Ectodermal cell (in vitro differentiated cells): ENCODE measurements at regions not wholly inside any gene's neighbourhood (a gene's known extent, or its start where the extent isn't known, plus 50 kb on each side); places are given as distances from the start of the nearest gene placed in this dataset.

Experiments used
- H3K27ac ChIP-seq: 2 replicates; pipeline ENCODE4 v1.7.0; 2013; ENCODE audit warnings: mild to moderate bottlenecking, low read depth, low read length; ENCODE audit not compliant: insufficient read depth, poor library complexity, severe bottlenecking
- H3K27me3 ChIP-seq: 2 replicates; pipeline ENCODE4 v1.7.0; 2013; ENCODE audit warnings: mild to moderate bottlenecking, low read length; ENCODE audit not compliant: insufficient read depth, control insufficient read depth, poor library complexity, severe bottlenecking
- H3K36me3 ChIP-seq: one replicate; pipeline ENCODE4 v1.7.0; 2013; ENCODE audit warnings: low read length; ENCODE audit not compliant: control insufficient read depth, insufficient read depth
- H3K4me1 ChIP-seq: one replicate; pipeline ENCODE4 v1.7.0; 2013; ENCODE audit warnings: low read length; ENCODE audit not compliant: control insufficient read depth, insufficient read depth
- H3K4me3 ChIP-seq: 2 replicates; pipeline ENCODE4 v1.7.0; 2013; ENCODE audit warnings: low read depth, low read length, control low read depth; ENCODE audit not compliant: insufficient read depth
- H3K9me3 ChIP-seq: 2 replicates; pipeline ENCODE4 v1.7.0; 2013; ENCODE audit warnings: mild to moderate bottlenecking, low read length, moderate library complexity; ENCODE audit not compliant: control insufficient read depth
- WGBS, 2 experiments: methylation state at CpG; one replicate each; pipeline ENCODE4 v1.1.7; 2013; ENCODE audit warnings: missing lambda C conversion rate in 2 of 2; 5-methylcytosine and 5-hydroxymethylcytosine counted together

DNA sequence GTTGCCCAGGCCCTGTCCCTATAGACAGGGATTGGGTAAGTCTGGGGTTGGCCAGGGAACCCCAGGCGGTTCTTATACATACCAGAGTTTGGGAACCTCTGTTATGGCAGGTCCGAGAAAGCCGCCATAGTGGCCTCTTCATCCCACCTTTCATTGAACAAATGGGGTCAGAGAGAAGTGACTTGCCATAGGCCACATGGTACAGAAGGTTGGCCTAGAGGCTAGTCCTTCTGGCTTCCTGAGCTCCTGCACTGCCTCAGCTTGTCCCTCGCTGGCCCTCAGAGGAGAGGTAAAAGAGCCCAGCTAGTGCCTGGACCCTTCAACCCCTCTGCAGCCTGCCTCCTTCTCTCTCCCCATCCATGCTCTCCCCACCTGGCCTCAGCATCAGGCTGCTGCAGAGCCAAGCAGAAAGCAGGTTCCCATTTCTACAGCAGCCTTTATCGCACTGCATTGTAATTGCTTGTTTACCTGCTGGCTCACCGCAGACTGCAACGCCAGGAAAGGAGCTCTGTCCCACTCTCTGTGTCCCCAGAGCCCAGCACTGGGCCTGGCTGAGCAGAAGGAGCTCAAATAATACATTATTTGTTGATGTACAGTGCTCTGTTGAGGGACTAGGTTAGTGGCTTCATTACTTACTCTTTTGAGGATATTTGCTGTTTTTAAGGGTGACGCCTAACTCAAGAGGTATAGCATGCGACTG, 103.6 kb downstream of the TRIM29 start:
- WGBS, 2 experiments: 93 to 95% methylated on average over 9 of the region's 9 CpGs
- no peak overlapping the region for H3K27ac ChIP-seq
- no peaks in the 10 kb centered on the region for H3K27me3 ChIP-seq

DNA sequence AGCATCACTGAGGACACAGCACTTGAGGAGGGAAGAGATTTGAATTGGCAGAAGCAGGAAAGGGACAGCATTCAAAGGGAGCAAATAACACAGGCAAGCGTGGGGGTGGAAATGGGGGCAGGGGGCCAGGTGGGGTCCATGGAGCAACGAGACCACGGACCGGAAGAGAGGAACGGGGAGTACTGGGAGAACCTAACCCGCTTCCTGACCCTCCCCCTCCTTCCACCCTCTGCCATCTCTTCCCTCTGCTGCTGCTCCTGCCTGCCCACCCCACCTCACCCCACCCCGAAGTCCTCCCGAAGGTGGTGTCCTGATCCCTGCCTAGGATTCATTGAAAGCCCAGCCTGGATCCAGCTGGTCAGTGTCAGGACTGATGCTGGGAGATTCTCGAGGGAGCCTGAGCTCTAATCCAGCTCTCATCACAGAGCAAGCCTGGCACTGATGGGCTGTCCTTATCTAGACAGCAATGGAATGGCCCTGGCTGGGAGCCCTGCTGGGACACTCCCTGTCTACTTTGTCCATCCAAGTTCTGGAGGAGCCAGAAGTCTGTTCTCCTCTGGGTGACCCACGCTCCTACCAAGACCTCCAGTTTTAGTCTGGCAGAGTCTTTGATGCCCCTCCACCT, 105.0 kb downstream of the TRIM29 start:
- no peak overlapping the region for H3K27ac ChIP-seq
- no peaks in the 10 kb centered on the region for H3K36me3 ChIP-seq
- H3K27me3 ChIP-seq: no peaks in the 10 kb centered on the region
- peaks cover 4% of the 10 kb centered on the region for H3K9me3 ChIP-seq
- peaks cover 13% of the 10 kb centered on the region for H3K4me1 ChIP-seq
- 89 to 90% methylated on average over 10 of the region's 10 CpGs for WGBS, 2 experiments
- no peak overlapping the region for H3K4me3 ChIP-seq

More for the DNA sequence above, 103.6 kb downstream of the TRIM29 start:
- H3K4me3 ChIP-seq: no peak overlapping the region
- H3K4me1 ChIP-seq: peaks cover 17% of the 10 kb centered on the region
- no peaks in the 10 kb centered on the region for H3K36me3 ChIP-seq
- H3K9me3 ChIP-seq: peaks cover 4% of the 10 kb centered on the region

DNA sequence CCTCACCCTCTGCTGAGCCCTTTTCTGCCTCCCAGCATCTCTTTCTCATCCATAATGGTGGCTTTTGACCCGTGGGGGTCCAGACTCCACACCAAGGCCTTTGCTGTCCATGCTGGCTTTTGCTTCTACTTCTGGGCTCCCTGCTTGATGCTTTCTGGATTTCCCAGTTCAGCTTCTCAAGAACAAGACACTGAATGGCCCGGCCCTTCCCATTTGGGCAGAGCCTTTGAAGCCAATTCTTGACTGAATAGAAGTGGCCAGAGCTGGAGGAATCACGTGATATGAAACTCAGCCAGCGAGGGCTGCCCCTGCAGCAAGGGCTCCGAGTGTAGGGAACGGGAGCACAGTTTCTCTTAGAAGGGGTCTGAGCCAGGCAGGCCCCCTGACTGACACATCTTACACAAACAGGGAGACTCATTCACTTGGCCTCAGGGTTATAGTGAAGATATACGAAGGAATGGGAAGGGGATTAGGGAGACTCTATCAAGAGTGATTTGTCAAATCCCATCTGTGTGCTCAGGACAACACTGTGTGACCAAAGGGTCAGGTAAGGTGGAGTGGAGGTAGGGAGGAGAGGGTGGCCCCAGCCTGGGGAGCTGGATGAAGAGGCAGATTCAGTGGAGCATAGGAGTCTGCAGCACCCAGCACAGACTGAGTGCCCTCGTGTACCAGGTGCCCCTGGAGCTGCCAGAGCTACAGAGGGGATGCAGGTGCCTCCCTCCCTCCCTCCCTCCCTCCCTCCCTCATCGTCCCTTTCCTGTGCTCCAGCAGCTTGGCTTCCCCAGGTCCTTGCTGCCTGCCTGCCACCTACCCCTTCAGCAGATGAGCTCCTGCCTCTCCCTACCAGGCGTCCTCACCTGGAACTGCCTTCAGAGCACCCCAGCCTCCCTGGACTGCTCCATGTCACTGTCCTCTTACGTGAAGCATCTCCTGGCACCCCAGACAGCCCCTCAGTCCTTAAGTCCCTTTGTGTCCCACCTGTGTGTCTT, 106.0 kb downstream of the TRIM29 start:
- Histone ChIP-seq H3K27me3 (no peaks in the 10 kb centered on the region), H3K9me3 (no peaks in the 10 kb centered on the region), H3K36me3 (no peaks in the 10 kb centered on the region), H3K4me1 (peaks cover 13% of the 10 kb centered on the region), H3K27ac (no peak overlapping the region), H3K4me3 (no peak overlapping the region)
- 77 to 84% methylated on average over 11 of the region's 11 CpGs for WGBS, 2 experiments

DNA sequence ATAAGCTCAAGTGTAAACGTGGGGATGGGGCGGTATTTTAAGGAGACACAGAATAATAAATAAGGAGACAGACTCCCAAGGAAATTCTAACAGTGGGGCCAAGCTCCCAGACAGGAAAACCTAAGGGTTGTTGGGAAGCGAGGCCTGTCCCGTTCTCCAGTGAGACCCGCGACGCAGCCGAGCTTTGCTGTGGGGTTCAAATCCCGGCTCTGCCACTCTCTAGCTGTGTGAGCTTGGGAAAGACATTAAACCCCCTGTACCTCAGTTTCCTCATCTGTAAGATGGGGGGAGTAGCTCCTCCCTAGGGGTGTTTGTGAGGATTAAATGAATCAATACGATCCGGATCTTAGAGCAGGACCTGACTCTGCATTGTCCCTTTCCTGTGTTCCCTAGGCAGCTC, 106.8 kb downstream of the TRIM29 start:
- Histone ChIP-seq H3K27me3 (no peaks in the 10 kb centered on the region), H3K36me3 (no peaks in the 10 kb centered on the region), H3K4me3 (no peak overlapping the region), H3K4me1 (peaks cover 13% of the 10 kb centered on the region), H3K27ac (no peak overlapping the region), H3K9me3 (no peaks in the 10 kb centered on the region)
- 91 to 94% methylated on average over 11 of the region's 11 CpGs for WGBS, 2 experiments

DNA sequence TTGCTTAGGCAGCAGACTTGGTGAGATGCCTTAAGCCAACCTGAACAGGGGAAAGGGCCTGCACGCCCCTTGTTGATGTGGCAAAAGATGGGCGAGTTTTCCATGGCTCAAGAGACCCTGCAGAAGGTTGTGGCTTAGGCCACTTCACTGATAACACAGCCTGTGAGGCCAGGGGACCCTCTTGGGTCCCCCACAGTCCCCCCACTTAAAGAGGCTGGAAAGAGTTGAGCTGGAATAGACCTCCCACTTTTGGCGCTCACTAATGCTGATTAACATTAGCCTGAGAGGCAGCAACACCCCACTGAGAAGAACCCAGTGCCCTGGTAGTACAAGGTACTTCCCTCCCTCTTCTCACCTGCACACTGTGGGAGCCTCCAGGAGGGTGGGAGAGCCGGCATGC, 107.5 kb downstream of the TRIM29 start:
- no peak overlapping the region for H3K27ac ChIP-seq
- H3K27me3 ChIP-seq: no peaks in the 10 kb centered on the region
- peaks cover 13% of the 10 kb centered on the region for H3K4me1 ChIP-seq
- H3K36me3 ChIP-seq: no peaks in the 10 kb centered on the region
- WGBS, 2 experiments: 85 to 86% methylated on average over 4 of the region's 4 CpGs
- no peak overlapping the region for H3K4me3 ChIP-seq
- no peaks in the 10 kb centered on the region for H3K9me3 ChIP-seq

- H3K36me3 ChIP-seq: no peaks in the 10 kb centered on the region
- H3K27me3 ChIP-seq: no peaks in the 10 kb centered on the region
- peaks cover 13% of the 10 kb centered on the region for H3K4me1 ChIP-seq
- no peak overlapping the region for H3K4me3 ChIP-seq
- H3K27ac ChIP-seq: no peak overlapping the region
- WGBS, 2 experiments: 93% methylated on average over 4 of the region's 4 CpGs
- H3K9me3 ChIP-seq: no peaks in the 10 kb centered on the region
Observed at GRCh38 chr11:120029321-120029720, 108.6 kb downstream of the TRIM29 start.

GRCh38 chr11:120028897-120029258, 109.0 kb downstream of the TRIM29 start:
- no peaks in the 10 kb centered on the region for H3K27me3 ChIP-seq
- H3K36me3 ChIP-seq: no peaks in the 10 kb centered on the region
- H3K9me3 ChIP-seq: no peaks in the 10 kb centered on the region
- no peak overlapping the region for H3K27ac ChIP-seq
- H3K4me1 ChIP-seq: peaks cover 17% of the 10 kb centered on the region
- WGBS, 2 experiments: 95 to 97% methylated on average over 8 of the region's 8 CpGs
- H3K4me3 ChIP-seq: no peak overlapping the region

DNA sequence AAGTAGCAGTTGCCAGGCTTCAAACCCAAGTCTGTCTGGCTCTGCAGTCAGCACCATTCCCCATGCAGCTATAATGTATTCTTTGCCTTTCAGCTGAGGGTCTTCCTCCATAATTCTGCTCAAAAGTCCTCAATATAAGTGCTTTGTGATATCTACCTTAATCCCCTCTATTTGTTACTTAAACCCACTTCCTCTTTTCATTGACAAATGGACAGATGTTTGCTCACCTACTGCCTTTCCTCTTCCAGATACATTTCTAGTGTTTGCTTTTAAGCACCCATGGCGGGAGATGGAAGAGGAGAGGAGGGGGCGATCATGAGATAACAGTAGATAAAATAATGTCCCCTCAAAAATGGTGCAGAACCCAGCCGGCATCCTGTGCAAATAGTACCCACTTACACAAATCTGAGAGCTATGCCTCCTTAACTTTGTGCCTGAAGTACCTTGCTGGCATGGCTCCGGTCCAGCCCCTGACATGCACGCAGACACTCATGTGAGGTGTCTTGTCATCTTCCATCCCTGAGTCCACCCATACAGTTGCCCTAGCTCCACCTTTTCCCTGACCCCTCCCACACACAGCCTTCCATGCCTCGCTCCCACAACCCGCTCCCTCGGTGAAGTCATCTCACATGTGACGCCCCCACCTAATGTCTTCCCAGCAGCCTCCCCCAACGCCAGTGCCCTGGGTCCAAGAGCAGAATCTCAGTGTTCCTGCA, 109.6 kb downstream of the TRIM29 start:
- WGBS, 2 experiments: 92 to 94% methylated on average over 9 to 10 of the region's 10 CpGs
- Histone ChIP-seq H3K27me3 (no peaks in the 10 kb centered on the region), H3K4me3 (no peak overlapping the region), H3K9me3 (no peaks in the 10 kb centered on the region), H3K4me1 (peaks cover 23% of the 10 kb centered on the region), H3K36me3 (no peaks in the 10 kb centered on the region), H3K27ac (no peak overlapping the region)

GRCh38 chr11:120027546-120028180, 110.2 kb downstream of the TRIM29 start:
- Histone ChIP-seq H3K9me3 (no peaks in the 10 kb centered on the region), H3K4me1 (peaks cover 29% of the 10 kb centered on the region), H3K4me3 (no peak overlapping the region), H3K36me3 (no peaks in the 10 kb centered on the region), H3K27ac (no peak overlapping the region), H3K27me3 (no peaks in the 10 kb centered on the region)
- 90 to 91% methylated on average over 11 of the region's 11 CpGs for WGBS, 2 experiments
